ENCODE measurements at regions not wholly inside any gene's neighbourhood (a gene's known extent, or its start where the extent isn't known, plus 50 kb on each side); places are given as distances from the start of the nearest gene placed in this dataset.
"Not testable (repeated sequence)": the region's sequence is repeated elsewhere in the genome, so short reads cannot be mapped to it uniquely, and the experiment has no call there.

DNA sequence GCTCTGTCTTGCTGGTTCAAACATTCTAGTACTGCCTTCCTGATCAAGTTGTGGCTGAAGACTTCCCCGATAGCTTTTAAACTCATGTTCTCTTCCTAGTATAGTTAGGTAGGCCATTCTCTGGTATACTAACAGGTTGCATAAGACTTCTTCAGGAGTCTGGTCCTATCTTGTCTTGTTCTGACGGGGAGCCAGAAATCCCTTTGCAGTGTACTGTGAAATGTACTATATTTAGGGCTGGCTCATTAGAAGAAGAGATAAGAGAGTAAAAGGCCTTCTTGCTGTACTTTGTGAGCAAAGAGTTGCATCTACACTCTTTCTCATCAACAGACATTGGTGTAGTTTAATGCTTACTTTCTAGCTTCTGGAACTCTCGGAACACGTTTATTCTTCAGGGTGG, 331.9 kb downstream of the NUP35 start:
- no peak for DNase-seq (ENCODE audit: low read depth)

DNA sequence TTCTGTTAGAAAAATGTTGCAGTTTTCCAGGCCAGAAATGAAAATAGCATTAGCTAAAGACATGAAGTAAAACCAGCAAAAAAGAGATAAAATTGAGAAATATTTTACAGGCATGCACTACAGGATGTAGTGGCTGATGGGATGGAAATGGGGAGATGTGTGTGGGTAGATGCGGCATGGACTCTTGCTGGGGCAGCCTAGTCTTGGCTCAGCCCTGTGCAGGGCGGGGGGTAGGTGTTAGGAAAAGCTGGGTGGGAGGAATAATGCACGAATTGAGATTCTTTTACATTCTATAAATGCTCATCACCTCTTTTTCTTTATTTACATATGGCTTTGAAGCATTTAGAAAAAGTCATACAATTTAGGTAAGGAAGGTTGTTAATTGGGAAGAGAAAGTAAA, 334.2 kb downstream of the NUP35 start:
- DNase-seq (ENCODE audit: low read depth) = no peak

DNA sequence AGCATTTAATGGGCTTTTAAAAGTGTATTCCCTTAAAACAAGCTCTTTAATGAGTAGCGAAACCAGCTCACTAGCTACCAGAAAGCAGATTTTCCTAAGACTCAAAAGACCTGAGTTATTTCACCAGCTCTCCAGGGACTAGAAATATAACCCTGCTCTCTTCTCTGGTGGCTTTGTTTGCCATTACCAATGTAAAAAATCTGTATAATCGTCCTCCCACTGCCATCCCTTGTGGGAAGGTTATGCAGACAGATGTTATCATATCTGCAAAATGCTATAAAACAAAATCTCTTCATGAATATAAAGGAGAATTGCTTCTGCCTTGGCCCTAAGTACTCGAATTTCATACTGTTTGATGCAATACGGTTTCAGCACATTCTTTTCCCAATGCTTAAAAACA, 335.2 kb downstream of the NUP35 start:
- no peak for DNase-seq (ENCODE audit: low read depth)

DNA sequence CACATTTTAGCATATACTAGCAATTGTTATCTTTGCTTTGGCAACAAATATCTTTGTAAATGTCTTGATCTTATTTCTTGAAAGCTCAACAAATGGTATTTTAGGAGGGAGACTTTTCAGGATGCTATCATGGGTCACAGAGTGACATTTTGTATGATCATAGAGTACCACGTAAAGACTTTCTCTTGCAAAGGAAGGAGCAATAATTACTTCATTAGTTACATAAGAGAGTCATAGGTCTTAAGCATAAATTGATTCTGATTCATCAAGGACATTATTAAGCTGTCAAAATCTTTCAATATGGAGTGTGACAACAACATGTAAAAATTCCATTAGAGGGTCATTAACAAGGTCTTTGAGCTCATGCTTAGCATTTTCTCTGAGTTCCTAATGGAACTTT, 339.6 kb downstream of the NUP35 start:
- DNase-seq (ENCODE audit: low read depth) = no peak

DNA sequence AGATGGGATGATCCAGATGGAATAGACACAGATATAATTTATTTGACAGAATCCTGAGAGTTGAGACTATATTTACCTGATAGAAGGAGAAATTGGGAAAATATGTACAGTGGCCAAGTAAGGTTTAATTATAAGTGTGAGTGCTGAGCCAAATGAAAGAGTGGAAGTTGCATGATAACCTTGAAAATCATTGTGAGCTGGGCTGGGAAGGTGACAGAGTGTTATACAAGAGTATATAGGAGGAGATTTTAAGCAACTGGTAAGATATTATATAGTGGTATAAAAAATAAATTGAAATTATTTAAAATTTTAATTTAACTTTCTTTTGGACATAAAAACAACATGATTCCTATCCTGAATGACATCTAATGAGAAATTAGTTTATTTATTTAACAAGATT, 340.8 kb downstream of the NUP35 start:
- no peak for DNase-seq (ENCODE audit: low read depth)

DNA sequence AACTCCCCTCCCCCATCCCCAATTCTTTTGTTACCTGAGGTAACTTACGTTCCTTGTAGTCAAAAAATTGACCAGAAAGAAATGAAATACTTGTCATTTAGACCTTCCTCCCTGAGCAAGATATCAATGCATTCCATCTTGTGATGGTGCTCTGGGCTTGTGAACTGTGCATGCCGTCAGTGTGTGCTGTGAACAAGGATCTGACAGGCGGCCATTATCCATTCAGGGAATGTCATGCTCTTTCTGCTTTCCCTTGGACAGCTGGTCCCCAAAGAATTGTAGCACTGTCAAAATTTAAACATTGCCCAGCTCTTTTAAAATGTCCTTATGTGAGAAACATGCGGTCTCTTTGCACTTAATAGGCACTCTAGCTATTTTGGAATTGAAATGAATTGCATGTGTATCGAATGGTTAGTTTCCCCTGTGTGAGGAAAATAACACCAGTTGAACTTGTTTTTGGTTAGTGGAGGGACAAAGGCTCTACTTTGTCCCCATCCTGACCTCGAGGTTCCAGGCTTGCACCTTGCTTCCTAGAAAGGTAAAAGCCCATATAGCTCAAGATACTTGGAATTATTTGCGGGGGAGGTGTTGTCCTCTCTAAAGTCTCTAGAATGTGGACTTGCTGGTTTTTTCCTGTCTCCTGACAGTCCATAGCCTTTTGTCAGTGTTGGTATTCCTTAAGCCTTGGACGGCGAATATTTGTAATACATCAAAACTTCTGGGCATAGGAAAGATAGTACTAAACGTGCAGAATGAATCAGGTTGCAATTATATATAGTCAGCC, 350.9 kb downstream of the NUP35 start:
- DNase-seq (ENCODE audit: low read depth) = no peak

DNA sequence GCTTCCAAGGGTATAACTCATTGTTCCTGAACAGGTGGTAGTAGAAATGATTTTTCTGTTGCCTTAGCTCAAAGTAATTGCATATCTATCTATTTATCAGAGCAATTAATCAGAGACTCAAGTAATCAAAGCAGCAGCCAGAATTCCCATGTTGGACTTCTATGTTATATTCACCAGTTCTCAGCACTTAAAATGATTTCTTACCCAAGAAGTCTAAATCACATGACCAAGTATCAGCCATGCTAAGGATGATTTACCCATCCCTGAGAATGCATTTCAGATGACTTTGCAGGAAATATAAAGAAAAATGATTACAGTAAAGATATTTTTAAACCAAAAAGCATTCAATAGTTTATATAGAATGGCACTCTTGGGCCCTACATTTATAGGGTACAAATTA, 352.2 kb downstream of the NUP35 start:
- DNase-seq (ENCODE audit: low read depth) = no peak

DNA sequence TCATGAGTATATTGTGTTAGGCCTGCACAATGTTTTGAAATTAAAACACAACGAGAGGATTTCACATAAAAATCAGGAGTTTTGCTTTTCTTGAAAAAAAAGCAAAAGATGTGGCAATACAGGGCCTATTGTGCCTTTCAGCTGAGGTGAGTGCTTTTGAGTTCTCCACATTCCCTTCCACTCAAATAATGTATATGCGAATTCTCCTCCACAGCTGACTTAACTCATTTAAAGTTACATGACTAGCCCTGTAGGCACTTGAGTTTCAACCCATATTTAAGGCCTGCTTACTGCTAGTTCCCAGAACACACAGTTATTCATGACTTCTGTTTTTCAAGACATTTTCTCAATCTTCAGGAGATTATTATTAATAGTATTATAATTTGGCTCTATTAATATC, 353.1 kb downstream of the NUP35 start:
- no peak for DNase-seq (ENCODE audit: low read depth)

DNA sequence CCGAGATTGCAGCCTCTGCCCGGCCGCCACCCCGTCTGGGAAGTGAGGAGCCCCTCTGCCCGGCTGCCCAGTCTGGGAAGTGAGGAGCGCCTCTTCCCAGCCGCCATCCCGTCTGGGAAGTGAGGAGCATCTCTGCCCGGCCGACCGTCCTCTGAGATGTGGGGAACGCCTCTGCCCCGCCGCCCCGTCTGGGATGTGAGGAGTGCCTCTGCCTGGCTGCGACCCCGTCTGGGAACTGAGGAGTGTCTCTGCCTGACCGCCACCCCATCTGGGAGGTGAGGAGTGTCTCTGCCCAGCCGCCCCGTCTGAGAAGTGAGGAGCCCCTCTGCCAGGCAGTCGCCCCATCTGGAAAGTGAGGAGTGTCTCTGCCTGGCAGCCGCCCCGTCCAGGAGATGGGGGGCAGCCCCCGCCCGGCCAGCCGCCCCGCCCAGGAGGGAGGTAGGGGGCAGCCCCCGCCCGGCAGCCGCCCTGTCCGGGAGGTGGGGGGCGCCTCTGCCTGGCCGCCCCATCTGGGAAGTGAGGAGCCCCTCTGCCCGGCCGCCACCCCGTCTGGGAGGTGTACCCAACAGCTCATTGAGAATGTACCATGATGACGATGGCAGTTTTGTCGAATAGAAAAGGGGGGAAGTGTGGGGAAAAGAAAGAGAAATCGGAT, 354.8 kb downstream of the NUP35 start:
- not testable (repeated sequence) for DNase-seq (ENCODE audit: low read depth)

DNA sequence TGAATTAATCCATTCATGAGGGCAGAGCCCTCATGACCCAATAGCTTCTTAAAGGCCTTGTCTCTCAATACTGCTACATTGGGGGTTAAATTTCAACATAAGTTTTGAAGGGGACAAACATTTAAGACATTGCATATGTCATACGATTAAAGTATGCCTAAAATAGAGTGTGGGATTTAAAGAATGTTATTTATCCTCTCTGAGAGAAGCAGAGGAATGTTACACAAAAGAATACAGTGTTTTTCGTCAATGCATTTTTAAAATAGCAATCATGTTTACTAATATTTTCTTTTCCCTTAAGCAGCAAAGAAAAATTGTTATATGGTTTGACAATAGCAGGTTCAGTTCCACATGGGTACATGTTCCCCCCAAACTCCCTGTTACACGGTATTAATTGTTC, 363.1 kb downstream of the NUP35 start:
- DNase-seq (ENCODE audit: low read depth) = no peak

DNA sequence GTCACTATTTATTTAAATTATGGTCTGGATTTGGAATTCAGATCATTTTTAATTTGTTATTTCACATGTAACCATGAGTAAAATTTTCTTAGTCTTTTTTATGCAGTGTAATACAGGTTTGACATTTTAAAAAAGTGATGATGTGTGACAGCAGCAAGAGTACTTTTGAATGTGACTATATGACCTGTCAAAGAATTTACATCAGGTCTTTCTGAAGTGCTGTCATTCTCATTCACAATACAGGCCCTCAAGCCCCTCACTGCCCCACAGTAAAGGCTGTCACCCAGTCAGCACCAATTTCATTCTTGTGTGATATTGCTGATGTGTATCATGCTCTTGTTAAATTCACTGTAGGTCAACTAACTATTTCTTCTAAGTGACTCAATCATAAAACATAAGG, 364.2 kb downstream of the NUP35 start:
- no peak for DNase-seq (ENCODE audit: low read depth)

DNA sequence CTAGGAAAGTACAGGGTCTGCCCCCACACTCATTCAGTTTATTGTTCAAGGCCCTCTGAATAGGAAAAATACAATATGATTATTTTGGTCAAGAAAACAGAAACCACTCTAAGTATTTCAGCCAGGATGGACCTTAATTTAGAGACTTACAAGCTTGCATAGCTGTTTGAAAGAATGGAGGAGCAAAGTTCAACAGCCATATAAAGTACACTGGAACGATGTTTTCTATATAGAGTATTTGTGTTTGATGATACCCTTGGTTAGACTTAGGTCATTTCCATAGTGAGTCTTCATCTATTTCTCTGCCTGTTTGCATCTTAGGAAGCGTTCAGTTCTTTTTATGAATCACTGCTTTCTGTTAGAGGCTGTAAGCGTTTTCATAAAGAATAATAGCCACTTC, 366.2 kb downstream of the NUP35 start:
- no peak for DNase-seq (ENCODE audit: low read depth)

DNA sequence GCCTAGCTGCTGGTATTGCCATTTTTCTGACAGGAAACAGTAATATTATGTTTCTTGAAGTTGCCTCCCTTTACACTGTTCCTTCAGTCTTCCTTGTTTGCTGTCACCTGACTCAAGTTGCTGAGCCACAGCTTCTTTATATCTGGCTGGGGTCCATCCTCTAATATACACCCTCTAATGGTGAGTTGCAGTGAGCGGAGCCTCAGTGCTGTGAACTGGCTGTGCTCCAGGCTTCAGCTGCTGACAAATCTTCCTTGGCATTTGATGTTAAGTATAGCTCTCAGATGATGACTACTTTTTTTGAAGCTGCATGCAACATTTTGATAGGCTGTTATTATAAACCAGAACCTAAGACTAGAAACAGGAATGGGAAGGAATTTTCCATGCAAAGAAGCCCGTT, 366.7 kb downstream of the NUP35 start:
- DNase-seq (ENCODE audit: low read depth) = no peak

DNA sequence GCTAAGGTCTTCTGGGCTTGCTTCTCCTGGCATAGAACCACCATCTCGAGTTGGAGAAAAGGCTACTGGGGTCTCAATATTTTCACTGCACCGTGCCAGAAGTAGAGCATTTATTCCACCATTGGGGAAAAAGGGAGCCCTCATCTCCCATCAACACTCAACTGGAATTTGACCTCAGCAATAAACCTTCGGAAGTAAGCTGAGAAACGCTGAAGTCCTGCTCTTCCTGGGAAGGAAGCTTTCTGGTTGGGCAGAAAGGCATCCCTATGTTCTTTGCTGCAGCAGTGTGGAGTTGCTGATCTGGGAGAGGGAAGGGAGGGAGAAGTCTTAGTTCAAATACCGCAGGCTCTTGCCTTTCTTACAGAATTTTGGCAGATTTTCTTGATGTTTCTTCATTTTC, 368.8 kb downstream of the NUP35 start:
- DNase-seq (ENCODE audit: low read depth) = no peak

DNA sequence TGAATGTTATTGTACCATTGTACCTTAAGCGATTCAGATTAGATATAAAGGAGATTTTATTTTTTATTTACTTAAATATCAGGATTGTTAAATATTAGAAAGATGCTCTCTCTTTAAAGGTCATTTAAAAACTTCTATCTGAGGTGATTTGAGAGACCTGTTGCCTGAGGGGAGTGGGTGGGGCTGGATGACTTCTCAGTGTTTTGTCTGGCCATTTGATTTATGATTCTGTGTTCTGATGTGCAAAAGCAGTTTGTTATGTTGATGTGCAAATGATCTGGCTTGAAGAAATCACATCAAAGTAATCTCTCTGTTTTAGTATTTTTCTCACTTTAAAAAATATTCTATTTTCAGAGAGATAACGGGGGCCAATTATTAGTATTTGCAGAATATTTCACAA, 370.8 kb downstream of the NUP35 start:
- no peak for DNase-seq (ENCODE audit: low read depth)

DNA sequence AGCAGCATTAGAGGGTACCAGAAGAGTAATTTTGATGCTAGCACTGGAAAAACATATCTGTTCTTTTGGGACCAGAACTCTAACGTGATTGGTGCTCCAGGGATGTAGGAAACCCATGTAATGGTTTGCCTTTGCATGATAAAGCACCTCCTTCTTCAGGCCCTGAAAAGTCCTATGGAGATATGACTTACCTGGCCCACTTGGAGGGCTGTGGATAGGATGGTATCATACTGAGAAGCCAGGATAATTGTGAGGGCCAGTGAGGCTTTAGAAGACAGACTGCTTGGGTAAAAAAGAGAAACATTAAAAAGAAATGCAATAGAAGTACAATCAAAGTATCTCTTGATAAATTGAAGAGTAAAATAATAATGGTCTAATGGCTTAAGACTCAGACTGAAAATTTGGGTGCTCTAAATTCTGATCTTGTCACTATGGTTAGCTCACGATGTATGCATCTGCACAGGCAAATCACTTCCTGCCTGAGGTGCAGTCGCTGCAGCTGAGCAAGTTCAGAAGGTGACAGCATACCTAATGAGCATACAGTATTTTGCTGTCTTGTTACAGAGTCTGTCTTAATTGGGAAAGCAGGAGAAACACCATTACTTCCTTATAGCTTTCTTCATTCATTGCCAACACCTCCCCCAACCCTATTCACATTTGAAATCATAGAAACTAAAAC, 371.5 kb downstream of the NUP35 start:
- DNase-seq (ENCODE audit: low read depth) = no peak

DNA sequence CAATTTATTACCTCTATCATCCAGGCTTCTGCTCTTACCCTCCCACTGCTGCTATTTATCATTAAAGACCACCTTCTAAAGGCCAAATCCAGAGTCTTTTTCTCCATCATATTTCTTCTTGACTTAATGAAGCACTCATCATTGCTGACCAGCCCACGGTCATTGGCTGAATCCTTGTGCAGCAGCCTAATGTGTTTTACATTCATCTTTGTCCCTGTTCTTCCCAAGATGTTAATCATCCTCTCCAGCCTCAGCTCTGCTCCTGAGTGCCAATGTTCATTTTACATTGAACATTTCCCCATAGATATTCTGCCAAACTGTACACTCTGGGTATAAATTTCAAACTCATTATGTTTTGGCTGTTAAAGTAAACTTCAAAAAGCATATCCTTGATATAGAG, 373.6 kb downstream of the NUP35 start:
- no peak for DNase-seq (ENCODE audit: low read depth)

DNA sequence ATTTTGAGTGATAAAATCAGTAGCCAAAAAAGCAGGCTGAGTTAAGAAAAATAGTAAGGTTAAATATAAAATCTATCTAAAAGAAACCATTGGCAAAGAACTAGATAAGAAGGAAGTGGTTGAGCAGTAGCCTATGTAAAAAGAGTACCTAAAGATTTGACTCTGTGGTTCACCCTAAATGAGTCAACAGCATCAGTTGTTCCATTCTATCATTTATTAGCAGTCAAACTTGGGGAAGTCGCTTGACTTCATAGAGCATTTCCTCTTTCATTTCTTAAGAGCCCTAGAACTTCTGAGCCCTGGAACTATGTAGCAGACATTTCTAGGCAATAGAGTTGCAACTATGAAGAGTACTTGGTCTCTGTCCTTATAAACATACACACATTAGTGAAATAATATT, 381.7 kb downstream of the NUP35 start:
- no peak for DNase-seq (ENCODE audit: low read depth)

DNA sequence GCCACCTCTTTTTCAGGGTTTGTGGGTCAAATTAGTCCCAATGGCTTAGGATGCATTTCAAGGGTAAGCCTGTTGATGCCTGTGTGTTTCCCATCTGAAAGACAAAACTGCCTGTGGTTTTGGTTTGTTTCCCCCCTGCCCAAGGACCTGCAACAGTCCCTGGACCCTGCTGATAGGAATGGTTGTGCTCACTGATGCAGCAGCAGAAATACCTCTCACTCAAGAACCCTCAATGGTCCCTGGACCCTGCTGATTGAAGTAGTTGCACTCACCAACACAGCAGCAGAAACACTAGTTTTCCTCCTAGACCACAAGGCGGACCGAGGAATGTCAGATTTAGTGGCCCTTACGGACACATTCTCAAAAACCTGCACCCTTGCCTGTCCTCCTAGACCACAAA, 386.9 kb downstream of the NUP35 start:
- DNase-seq (ENCODE audit: low read depth) = no peak

DNA sequence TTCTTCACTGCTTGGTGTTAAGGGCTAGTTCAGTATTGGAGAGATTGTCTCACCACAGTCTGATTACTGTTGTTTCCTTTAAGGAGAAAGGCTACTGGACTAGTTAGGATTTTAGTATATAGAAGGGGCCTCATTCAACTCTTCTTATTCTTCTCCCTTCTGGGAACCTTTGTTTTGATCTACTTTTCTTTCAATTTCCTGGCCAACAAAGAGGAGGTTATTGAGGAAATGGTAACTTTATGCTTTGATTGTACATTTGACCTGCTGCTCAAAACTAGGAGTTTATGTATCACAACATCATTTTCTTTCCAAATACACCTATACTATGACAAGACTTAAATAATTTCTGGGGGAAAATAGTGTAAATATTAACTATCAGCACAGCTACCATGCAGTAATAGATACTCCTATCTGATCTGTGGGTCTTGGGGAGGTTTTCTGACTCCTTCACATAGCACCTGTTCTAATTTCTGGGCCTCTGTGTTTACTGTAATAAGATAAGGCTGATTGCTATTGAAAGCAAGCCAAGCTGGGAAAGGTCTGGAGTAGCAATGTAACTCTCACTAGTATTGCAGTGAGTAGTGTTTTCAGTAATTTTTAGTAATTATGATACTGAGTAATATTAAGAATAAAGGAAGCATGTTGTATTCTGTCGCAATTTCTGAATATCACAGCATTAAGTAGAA, 395.3 kb downstream of the NUP35 start:
- no peak for DNase-seq (ENCODE audit: low read depth)

DNA sequence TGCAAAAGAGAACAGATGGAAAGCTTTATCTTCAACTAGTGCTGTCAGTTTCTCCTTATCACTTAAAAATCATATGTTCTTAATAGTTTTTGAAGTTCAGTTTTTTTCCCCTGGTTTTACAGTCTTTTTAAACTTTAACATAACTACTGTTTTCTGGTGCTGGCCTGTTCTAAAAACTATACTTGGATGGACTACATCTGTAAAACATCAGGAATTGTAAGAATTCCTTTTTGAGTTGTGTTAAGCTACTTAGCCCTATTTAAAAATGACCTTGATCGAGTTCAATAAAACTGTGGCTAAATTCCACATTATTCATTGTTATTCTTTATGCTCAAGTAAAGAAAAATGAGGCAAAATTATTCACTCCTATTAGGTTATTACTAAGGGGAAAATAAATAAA, 397.7 kb downstream of the NUP35 start:
- DNase-seq (ENCODE audit: low read depth) = no peak

DNA sequence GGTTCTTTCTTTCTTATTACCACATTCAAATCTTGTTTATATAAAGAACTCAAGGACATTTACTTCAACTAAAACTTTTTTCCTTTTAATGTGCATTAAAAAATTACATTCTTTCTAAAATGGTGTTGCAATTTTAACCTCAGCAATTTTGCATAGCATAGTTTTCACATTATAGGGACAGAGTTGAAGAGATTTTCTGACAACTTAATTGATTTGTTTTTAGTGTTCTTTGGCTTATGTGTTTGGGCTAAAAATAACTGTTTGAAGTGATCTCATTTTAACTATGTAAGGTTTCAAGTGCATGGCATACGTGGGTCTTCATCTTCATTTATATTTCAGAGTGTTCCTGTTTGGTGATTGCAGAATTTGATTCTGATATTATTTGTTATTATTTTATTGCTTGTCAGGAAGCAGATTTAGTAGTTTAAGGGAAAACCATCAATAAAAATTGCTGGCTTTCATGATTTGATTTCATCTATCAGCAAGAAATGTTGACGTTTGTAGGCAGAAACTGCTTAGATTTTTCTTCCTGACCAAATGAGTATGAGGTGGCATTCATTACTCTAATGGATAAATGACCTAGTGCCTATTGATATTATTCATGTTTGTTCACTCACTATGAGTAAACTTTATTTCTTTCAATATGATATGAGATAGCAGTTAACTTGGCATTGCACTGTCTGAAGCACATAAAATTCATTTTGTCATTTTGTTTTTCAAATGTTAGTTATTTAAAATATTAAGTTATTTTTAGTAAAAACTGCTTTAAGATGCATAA, 398.4 kb downstream of the NUP35 start:
- DNase-seq (ENCODE audit: low read depth) = no peak
